ENCODE measurements at regions not wholly inside any gene's neighbourhood (a gene's known extent, or its start where the extent isn't known, plus 50 kb on each side); places are given as distances from the start of the nearest gene placed in this dataset.

GRCh38 chr7:122944682-122945303 lies 50.7 kb downstream of the TAS2R16 start:
- DNase-seq (ENCODE audit: low spot score): no peak
- no peak overlapping the region for H3K27ac ChIP-seq
- POLR2A ChIA-PET (ENCODE audit: low non-redundant PET): no interaction called here
- TF ChIP-seq CTCF (conservative IDR thresholded peaks at IDR 0.05; ENCODE audit: low read depth): no peak
- CTCF ChIA-PET: no interaction called here

GRCh38 chr7:122942765-122943164 lies 52.7 kb downstream of the TAS2R16 start:
- H3K27ac ChIP-seq: no peak overlapping the region
- ChIA-PET CTCF (interaction anchor here (0.7 kb wide), 1 partner anchor 70 kb away, joined by 3 read pairs; no protein-coding TSS in a partner anchor), POLR2A (ENCODE audit: low non-redundant PET) (interaction anchor here (0.6 kb wide), 1 partner anchor 48 kb away, joined by 3 read pairs; no protein-coding TSS in a partner anchor)
- no peak for TF ChIP-seq CTCF (conservative IDR thresholded peaks at IDR 0.05; ENCODE audit: low read depth)
- no peak for DNase-seq (ENCODE audit: low spot score)

- DNase-seq (ENCODE audit: low spot score): no peak
- TF ChIP-seq CTCF (conservative IDR thresholded peaks at IDR 0.05; ENCODE audit: low read depth): no peak
- POLR2A ChIA-PET (ENCODE audit: low non-redundant PET): no interaction called here
Observed at GRCh38 chr7:122942059-122942458, 53.4 kb downstream of the TAS2R16 start.

More at GRCh38 chr7:122942059-122942458, 53.4 kb downstream of the TAS2R16 start:
- H3K27ac ChIP-seq: no peak overlapping the region
- CTCF ChIA-PET: no interaction called here

Data from RWPE1 (cell line).